ENCODE measurements at regions not wholly inside any gene's neighbourhood (a gene's known extent, or its start where the extent isn't known, plus 50 kb on each side); places are given as distances from the start of the nearest gene placed in this dataset.

DNA sequence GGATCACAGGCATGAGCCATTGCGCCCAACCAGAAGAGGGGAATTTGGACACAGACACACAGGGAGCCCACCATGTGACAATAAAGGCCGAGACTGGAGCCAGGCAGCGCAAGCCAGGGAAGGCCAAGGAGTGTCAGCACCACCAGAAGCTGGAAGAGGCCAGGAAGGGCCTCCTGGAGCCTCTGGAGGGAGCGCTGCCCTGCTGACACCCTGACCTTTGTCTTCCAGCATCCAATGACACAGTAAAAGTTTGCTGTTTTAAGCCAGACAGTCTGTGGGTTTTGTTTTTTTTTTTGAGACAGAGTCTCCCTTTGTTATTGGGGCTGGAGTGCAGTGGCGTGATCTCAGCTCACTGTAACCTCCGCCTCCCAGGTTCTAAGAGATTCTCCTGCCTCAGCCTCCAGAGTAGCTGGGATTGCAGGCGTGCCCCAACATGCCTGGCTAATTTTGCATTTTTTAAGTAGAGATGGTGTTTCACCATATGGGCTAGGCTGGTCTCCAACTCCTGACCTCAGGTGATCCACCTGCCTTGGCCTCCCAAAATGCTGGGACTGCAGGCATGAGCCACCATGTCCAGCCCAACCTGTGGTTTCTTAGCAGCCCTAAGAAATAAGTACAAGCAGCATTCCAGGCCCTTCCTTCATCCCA is 215.8 kb downstream of the CTTN start:
- DNase-seq, result no peak

DNA sequence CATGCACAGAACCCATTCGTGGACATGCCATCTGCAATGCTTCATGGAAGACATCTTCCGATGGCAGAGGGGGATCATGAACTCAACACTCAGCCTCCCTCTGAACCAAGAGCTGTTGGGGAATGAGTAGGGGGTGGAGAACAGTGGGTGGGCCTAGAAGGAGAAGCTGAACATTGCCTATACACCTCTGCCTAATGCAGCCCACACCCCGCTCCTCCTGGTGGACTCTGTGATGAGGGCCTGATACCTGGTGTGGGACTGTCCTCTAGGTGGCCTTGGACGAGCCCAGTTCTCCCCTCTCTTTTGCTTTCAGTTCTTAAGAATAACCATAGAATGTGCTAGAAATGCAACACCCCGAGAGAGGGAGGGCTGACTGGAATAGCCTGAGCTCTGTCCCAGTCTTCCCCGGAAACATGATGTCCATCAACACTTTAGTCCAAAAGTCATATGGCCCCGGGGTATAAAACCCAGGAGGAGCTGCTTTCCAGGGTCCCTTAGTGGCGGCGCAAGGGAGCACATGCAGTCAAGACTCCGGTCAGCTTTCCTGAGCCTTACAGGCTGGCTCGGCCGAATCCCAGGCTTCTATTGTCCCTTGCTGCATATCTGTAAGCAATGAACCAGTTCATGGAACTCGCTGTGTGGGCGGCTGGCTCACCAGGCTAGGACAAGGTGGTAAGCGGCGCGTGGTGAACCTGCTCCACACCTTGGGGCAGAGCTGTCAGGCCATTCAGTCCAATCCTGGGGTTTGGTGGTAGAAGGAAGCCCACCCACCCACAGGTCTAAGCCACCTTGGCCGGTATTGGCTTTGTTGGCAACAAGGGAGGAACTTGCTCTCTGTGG is 216.9 kb downstream of the CTTN start:
- DNase-seq, result no peak

DNA sequence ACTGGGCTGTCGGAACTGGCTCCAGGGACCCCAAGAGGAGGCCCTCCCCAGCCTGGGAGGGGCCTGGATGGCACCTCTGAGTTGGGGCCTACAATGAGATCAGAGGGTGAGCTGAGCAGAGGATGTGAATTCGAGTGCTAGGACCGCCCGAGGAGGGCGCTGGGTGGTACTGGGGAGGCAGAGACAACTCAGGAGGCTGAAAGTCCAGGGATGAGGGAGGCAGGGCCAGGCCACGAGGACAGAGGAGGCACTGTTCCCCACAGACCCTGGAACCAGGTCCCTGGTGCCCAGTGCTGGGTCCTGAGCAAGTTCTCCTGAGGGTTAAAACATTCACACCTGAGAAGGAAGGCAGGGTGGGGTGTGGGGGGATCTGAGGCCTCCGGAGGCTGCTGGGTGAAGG is 218.0 kb downstream of the CTTN start:
- DNase-seq, result no peak

DNA sequence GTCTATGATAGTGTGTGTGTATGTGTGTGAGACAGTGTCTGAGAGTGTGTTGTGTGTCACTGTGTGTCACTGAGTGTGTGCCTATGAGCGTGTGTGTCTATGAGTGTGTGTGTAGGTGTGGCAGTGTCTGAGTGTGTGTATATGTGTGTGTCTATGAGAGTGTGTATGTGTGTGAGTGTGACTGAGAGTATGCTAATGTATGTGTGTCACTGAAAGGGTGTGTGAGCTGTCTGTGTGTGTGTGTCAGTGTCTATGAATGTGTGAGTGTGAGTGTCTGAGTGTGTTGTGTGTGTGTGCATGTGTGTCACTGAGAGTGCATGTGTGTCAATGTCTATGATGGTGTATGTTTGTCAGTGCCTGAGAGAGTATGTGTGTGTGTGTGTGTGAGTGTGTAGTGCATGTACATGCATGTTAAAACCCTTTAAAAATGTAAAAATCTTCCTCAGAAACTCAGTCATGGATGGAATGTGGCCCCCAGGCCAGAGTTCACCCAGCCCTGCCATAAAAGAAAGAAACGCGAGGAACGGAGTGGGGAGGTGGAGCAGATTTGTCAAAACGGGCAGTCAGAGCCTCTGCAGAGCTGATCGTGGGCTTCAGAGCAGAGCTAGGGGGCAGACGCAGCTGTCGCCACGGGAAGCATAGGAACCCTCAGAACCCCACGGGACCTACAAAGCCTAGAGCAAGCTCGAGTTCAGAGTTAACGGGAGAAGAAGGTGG is 218.8 kb downstream of the CTTN start:
- no peak for DNase-seq

DNA sequence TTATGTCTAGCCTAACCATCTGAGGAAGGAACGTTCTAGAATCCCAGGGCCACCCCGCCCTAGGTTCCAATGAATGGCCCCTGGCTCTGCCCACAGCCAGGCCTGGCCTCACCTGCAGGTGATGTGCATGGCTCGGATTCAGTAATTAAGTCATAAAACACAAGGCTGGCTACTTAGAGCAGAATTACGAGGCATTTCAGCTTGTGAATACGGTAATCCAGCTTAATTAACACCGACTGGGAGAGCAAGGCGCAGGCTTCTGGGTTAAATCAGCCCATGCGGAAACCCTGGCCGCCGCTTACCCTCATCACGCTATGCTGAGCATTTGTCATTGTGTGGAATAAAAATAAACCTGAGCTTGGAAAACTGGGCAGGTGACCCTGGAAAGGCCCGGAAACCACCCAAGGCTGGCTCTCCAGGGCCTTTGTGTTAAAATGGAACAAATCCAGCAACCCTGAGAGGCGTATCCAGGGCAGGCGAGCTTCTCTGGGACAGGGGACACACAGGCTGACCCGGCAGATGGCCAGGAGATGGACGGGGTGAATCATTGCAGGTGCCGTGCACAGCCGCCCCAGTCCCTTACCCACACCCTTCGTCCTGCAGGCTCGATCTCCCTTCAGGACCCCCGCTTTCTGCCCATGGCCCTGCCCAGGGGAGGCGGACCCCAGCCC is 220.2 kb downstream of the CTTN start:
- DNase-seq, result peak; percentile 65

DNA sequence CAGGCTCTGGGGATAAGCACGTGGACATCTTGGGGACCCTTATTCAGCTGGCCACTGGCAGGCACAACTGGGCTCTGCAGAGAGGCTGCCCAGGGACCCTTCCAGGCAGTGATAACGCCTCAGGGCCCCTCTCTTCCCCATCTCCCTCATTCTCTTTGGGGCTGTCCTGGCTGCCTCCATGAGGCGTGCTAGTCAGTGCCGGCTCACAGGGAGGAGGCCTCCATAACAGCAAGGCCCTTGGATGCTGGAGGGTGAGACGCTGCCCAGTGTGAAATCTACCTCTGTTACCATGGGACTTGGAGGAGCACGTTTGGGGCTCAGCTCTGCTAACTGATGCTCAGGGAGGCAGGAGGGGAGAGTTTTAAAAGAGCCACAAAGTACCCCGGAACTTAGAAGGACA is 221.3 kb downstream of the CTTN start:
- DNase-seq, result no peak

DNA sequence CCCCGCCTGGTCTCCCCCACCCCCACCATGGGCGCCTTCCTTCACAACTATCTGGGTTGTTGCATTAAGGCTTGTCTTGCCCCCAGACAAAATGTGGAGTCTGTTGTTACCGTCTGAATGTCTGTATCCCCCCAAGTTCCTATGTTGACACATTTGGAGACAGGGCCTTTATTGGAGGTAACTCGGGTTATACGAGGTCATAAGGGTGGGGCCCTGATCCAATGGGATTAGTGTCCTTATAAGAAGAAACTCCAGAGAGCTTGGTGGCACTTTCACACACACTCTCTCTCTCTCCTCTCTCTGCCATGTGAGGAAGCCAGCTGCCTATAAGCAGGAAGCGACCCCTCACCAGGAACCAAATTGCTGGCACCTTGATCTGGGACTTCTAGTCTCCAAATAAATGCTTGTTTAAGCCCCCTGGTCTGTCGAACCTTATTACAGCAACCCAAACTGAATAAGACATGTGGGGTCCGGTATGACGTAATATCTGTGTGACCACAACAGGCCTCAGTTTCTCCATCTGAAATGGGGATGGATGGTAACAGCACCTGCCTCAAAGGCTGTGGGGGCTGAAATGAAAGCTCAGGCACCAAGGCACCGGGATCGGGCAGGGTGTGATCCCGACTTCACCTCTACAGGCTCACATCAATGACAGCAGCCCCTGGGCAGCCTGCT is 222.3 kb downstream of the CTTN start:
- no peak for DNase-seq

DNA sequence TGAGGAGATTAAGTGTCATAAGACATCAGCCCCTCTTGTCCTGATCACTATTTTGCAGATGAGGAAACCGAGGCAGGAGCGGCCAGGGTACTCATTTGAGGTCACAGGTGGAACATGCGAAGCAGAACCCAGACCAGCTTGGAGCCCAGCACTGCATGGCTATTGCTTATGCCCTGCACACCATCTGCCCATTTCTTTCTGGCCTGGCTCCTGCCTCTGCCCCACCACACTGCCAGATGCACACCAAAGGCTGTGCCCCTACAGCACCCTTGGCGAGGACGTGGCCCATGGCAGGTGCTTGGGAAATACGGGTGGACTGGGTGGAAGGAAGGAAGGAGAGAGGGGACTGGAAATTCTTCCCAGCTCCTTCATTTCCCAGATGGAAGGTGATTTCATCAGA is 222.9 kb downstream of the CTTN start:
- no peak for DNase-seq

DNA sequence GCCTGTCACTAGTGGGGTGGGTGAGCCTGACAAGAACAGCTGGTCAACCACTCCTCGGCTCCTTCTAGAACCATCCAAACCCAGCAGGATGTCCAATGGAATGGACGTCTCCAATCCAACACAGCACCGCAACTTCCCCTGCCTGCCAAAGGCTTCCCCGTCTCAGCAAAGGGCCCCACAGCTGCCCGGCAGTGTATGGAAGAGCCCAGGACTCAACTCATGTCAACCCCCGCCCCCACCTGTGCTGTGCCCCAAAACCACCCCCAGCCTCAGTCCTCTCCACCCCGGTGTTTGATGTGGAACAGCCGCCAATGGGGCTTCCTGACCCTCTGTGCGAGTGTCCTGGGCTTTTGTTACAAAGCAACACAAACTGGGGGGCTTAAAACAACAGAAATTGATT is 223.8 kb downstream of the CTTN start:
- no peak for DNase-seq

DNA sequence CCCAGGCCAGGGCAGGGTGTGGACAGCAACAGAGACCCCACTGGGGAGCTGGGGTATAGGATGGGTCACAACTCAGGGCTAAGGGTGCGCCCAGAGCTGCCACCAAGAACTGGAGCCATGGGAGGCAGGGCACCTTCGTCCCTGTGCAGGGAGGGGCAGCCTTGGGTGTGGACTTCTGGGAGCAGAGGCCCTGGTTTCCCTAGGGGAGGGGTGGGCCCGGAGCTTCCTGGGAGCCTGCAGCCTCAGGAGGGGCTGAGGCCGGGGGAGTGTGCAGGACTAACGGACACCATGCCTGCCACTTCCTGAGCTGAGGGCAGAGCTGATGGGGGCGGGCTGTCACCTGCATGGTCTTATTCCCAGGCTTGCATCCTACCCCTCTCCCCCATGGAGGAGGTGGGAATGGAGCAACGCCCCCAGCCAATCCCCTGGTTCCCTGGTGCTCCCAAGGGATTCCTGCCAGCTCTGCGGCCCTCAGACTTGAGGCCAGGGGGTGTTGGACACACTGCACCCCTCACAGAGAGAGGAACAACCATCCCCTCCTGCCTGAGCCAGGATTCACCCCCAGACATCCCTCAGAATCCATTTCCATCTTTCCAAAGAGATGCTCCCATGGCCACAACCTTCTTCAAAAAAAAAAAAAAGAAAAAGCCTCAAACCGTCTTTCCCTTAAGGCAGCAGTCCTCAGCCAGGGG is 225.7 kb downstream of the CTTN start:
- DNase-seq, result no peak

DNA sequence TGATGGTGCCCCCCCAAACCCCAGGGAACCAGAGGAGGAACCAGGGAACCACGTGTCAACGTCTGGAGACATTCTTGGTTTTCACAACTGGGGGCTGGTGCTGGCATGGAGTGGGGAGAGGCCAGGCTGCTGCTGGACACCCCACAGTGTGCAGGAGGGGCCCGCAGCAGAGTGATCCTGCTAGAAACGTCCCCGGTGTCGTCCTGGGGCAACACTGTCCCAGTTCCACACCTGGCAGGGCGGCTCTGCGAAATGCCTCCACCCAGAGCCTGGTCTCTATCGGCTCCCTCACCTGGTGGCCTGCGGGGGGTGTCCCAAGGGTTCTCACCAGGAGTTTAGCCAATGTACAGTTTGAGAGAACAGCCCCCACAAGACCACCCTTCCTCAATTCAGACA is 226.3 kb downstream of the CTTN start:
- no peak for DNase-seq

DNA sequence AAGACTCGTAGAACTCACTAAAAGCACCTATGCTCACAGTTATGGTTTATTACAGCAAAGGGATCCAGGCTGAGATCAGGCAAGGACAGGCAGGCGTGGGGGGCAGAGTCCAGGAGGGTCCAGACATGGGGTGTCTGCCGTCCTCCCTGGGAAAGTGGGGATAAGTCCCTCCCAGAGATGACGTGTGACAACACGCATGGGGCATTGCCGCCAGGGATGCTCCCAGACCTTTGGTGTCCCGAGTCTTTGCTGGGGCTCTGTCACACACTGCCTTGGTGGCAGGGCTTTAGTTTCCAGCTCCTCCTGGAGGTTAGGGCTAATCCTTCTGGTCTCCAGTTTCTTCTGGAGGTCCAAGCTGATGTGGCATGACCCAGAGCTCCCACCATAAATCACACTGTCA is 226.7 kb downstream of the CTTN start:
- DNase-seq, result no peak

DNA sequence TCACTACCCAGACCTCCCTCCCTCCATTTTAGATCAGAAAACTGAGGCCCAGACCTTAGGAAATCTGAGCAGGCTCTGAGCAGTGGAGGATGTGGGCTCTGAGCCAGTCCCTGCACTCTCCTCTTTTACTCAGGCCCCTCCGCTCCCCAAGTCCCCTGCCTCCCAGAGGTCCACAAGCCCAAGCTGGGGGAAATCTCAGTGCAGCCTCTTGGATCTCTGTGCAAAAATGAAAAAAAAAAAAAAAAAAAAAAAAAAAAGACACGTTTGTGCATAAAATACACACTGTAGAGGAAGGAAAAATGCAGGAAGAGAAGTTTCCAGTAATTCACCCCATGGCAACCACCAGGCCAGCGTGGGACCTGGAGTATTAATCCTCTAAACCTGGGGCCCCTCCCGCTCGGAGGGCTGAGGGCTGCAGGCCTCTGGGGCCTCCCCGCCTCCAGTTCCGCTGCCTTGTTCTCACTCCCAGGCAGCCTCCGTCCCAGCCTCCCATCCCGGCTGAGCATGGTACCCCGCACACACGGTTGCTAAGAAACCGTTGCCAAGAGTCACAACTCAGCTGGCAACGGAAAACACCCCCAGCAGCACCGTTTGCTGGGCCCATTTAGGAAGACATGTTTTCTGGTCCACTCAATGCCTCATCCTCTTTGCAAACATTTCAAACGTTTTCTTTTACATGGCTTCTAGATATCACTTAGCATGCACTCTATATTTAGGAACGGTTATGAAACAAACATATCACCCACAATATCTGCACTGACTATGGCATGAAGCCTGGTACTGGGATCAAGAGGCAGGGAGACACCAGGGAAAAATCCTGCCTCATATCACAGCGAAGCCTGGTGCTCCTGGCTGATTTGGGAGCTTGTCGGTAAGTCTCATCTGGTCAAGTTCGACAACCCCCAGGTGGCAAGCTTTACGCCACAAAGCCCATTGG is 227.5 kb downstream of the CTTN start:
- DNase-seq, result no peak

DNA sequence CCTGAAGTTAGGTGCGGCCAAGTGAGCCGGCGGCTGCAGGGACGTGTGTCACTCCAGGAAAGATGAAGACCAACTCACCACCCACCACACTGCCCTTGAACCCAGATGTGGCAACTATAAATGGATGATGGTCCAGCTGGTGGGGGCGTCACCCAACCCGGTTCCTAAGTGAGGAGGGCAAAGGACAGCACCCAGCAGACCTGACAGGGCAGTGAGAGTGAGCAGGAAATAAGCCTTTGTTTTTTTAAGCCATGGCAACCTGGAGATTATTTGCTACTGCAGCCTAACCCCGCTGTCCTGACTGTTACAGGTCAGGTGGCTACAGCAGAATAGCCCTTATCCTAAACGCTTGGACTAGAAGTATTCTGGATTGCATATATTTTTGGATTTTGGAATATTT is 228.9 kb downstream of the CTTN start:
- no peak for DNase-seq

DNA sequence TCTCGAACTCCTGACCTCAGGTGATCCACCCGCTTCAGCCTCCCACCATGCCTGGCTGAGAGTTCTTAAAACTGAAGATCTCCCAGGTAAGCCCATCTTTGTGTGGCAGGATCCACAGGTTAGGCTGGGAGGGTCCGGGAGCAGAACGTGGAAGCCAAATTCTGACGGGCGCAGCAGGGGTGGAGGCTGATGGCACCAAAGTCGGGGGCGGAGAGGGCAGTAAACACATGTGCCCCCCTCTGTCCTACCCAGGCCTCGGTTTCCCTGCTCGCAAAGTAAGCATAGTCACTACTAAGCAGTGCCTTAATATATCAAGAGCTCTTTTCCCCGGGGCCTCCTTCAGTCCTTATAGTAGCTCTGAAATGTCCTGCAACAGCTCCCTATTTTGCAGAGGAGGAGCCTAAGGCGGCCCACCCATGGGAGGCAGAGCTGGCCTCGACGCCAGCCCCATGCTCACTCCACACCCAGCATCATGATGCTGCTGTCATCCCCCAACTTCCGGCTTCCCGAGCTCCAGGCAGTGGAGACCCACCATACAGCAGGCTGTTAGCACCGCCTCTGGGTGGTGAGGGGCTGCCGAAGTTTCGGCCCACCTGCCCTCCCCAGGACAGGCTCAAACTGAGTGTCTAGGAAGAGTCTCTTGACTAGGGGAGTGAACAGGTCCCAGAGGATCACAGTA is 230.0 kb downstream of the CTTN start:
- DNase-seq, result no peak

DNA sequence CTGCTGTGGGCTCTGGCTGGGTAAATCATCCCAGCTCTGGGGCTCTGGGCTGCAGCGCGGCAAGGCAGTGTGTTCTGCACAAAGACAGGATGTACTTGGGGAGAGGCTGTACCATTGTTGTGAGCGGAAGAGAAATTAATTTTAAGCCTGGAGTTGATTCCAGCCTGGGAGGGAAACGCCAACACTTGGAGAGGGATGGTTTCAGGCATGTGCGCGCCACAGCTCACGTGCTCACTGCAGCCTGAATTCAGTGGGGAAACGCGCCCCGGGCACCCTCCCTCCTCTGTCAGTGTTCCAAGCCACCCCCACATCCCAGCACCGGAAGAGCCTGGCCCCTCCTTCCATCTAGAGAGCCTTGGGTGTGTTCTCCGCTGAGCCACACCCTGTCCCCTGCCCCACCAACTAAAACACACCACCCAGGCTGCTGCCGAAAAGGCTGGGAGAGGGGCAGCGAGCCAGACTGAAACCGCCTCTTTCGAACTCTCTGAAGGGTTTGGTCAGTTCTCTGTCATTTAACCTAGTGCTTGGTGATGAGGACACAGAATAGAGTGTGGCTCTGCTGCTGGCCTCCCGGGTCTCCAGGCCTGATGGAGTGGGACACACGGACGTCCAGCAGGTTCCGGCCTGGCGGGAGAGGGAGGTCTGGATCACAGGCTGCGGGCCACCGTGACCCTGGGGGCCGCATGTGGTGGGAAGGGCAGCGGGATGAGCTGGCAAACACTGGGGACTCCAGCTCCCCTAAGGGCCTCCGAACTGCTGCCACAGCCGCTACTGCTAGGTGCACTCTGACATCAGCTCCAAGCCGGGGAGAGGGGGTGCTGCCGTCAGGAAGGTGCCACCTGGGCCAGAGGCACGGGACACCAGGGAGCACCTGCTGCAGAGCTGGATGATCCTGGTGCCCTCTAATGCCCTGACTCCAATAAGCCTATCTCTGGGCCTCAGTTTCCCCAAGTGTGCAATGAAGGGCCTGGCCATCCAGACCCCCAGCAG is 230.8 kb downstream of the CTTN start:
- no peak for DNase-seq

DNA sequence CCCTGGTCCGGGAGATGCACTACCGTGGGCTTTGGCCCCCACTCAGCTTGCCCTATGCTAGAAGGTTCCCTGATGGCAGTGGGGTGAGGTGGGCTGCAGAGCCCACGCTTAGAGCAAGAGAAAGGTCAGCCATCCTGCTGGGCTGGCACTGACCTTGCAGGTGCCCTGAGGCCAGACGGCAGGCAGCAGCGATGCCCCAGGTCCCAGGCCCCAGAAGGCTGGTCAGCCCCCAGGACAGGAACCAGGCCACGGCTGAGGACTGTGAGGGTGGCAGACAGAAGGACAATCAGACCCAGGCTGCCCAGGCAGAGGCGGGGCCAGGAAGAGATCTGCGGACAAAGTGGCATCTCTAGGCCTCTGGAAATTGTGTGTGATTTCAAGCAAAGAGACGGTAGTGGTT is 231.7 kb downstream of the CTTN start:
- DNase-seq, result no peak

DNA sequence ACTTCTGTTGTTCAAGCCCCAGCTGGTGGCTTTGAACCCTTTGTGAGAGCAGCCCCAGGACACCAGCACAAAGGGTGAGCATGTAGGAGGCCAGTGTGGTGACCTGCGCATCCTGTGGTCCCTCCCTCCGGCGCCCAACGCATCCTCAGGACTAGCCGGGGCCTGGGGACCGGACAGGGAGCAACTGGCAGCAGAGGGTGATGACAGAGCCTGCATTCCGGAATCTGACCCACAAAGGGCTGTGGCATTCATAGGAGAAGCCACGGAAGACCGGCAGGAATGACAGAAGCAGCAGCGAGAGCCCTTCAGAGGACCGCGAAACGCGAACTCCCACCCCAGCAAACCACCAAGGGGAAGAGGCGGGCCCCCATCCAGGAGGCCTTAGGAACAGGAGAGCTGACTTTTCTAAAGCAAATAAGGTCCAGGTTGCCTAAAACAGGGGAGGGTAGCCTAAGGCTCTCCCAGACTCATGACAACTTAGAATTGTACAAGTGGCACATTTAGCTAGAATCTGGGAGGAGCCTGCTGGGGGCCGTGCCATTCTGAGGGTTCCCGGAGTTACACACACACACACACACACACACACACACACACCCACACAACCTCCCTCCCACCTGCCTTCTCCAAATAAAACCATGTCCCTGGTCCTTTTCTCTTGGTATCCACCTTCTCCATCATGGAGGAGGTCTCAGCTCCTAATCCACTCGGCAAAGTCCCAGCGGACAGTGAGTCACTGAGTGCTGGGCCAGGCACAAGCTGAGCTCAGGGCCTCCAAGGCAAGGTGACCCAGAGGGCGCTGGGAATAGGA is 232.7 kb downstream of the CTTN start:
- no peak for DNase-seq

All from NCI-H1092 treated with DMSO at 0.1 percent for 48 hours (cell line).